ENCODE measurements at regions not wholly inside any gene's neighbourhood (a gene's known extent, or its start where the extent isn't known, plus 50 kb on each side); places are given as distances from the start of the nearest gene placed in this dataset.

DNA sequence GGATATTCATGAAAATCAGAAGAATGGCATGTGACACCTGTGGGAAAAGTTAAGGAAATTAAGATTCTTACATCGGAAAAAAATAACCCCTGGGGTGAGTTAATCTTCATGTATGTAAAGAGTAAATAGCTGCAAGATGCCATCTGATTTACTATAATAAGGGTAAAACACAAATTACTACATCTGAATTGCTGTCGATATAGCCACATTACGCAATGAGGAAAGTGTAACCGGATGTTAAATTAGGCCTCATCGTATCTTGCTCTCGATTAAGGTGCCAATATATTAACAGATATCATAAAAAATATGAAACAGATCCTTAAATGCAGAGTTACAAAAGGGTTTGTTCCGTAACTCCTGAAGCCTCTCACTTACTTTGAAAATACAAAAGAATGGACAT lies 87.4 kb upstream of the ID4 start:
- DNase-seq (ENCODE audit: low read depth in 1 of 2, low spot score in 1 of 2), result no peak
- in situ Hi-C loops (cut with HindIII; ENCODE audit: low pct_unique_long_range_greater_than_20kb, low sequenced_read_pairs), result no loop called here
- TF ChIP-seq JUND (IDR thresholded peaks at IDR 0.05; ENCODE audit: low read depth), result no peak

DNA sequence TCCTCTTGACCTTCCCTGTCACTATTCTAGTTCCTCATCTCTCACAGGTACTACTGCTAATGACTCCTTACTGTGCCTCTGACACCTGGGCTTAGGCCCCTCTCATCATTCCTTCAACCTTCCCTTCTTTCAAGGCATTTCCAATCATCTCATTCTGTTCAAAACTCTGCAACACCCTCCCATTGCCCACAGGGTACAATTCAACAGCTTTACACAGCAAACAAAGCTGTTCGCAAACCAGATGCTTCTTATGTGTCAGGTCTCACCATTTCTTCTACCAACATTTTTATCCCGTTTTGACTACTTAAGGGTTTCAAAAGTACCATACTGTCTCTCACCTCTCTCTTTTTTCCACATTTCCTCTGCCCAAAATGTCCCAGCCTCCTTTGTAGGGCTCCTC lies 84.4 kb upstream of the ID4 start:
- DNase-seq (ENCODE audit: low read depth in 1 of 2, low spot score in 1 of 2), result no peak
- no peak for TF ChIP-seq JUND (IDR thresholded peaks at IDR 0.05; ENCODE audit: low read depth)
- in situ Hi-C loops (cut with HindIII; ENCODE audit: low pct_unique_long_range_greater_than_20kb, low sequenced_read_pairs), result no loop called here

DNA sequence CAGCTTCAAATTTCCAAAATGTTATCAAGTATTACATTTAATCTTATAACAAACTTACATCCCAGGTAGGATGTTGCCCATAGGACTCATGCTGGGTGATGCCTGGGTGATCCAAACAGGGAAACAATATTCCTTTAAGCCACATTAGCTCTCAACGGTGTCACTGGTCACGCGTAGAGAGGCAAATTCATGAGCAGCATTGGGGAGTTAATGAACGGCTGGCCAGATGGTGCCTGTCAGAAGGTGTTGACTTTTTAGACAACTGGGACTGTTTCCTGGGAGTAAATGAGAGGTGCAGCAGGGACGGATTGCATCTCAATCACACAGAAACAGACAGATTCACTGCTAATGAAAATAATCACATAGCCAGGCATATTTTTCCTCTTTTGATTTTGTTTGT lies 83.3 kb upstream of the ID4 start:
- no peak for TF ChIP-seq JUND (IDR thresholded peaks at IDR 0.05; ENCODE audit: low read depth)
- DNase-seq (ENCODE audit: low read depth in 1 of 2, low spot score in 1 of 2), result no peak
- in situ Hi-C loops (cut with HindIII; ENCODE audit: low pct_unique_long_range_greater_than_20kb, low sequenced_read_pairs), result no loop called here

DNA sequence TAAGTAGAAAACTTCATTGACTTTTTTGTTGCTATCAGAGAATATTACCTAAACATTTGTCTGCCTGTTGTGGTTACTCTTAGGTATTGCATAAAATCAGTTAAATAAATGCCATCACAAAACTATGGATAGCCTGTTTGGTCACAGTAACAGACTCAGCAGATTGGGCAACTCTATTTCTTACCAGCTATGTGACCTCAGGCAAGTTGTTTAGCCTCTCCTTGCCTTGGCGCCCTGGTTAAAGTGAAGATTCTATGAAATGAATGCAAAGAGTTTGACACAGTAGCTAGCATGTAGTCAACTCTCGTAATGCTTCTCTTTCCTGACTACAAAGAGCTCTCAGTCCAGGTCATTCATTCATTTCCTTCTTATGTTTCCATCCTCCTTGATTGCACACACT lies 82.5 kb upstream of the ID4 start:
- DNase-seq (ENCODE audit: low read depth in 1 of 2, low spot score in 1 of 2), result no peak
- no peak for TF ChIP-seq JUND (IDR thresholded peaks at IDR 0.05; ENCODE audit: low read depth)
- in situ Hi-C loops (cut with HindIII; ENCODE audit: low pct_unique_long_range_greater_than_20kb, low sequenced_read_pairs), result no loop called here

DNA sequence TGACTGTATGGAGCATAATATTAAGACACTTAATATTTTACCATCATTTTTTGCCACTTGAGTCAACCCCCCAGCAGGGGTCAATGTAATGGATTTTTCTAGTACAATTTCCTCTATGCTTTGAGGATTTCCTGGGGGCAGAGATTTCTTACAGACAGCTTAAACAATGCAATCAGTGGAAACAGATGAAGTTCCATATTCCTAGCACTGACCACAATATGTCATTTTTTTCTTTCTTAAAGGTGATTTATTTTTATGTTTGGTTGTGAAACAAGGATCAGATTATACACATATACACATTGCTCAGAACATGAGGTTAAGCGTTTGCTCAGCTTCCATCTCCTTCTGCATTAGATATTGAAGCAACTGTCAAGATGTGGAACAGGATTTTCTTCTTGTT lies 82.0 kb upstream of the ID4 start:
- in situ Hi-C loops (cut with HindIII; ENCODE audit: low pct_unique_long_range_greater_than_20kb, low sequenced_read_pairs), result no loop called here
- TF ChIP-seq JUND (IDR thresholded peaks at IDR 0.05; ENCODE audit: low read depth), result no peak
- no peak for DNase-seq (ENCODE audit: low read depth in 1 of 2, low spot score in 1 of 2)

DNA sequence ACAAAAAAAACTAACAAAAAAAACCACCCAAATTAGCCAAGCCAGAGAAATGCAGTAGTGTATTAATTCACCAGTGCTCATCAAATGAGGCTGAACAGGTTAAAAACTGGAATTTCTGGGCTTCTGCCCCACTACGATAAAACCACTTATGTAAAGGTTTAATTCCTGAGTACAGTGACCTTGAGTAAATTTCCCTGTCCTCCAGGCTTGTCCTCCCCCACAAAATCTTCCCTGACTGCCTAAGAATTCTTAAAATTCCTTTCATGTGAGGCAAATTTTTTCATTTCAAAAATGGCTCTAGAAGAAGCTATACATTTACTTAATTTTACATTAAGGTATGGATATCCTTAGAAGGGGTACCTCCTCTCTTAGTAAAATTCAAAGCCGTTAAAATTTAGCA lies 80.1 kb upstream of the ID4 start:
- in situ Hi-C loops (cut with HindIII; ENCODE audit: low pct_unique_long_range_greater_than_20kb, low sequenced_read_pairs), result no loop called here
- peak in 1 of 2 experiments; percentile 59 for DNase-seq (ENCODE audit: low read depth in 1 of 2, low spot score in 1 of 2)
- no peak for TF ChIP-seq JUND (IDR thresholded peaks at IDR 0.05; ENCODE audit: low read depth)

DNA sequence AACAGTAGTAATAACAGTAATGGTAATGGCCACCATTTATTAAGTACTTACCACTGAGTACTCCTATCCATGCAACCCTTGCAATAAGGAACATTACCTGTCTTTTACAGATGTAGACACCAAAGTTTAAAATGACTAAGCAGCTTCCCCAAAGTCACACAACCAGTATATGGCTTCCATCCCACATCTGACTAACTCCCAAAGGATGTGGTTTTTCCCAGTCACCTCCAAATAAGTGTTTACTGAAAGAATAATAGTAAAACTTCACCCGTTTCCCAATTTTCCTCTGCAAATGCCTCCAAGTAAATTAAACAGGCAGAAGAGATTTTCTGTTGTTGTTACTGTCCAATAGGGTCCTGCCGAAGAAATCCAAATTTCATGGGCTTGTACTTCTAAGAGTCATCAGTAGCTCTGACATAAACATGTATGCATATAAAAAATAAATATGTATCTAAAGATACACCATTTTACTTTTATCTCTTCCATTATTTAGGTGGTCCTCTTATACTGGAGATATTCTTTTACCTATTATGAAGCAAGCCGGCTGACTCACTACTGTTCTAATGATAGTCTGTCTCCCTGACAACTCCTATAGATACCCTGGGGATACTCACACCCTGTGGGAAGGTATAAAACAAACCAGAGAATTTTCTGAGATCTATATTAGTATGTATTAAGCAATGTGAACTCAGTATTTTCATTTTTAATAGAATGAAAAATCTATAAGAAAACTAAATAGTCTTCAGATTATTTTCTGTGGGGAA lies 77.9 kb upstream of the ID4 start:
- no peak for TF ChIP-seq JUND (IDR thresholded peaks at IDR 0.05; ENCODE audit: low read depth)
- DNase-seq (ENCODE audit: low read depth in 1 of 2, low spot score in 1 of 2), result no peak
- in situ Hi-C loops (cut with HindIII; ENCODE audit: low pct_unique_long_range_greater_than_20kb, low sequenced_read_pairs), result no loop called here

DNA sequence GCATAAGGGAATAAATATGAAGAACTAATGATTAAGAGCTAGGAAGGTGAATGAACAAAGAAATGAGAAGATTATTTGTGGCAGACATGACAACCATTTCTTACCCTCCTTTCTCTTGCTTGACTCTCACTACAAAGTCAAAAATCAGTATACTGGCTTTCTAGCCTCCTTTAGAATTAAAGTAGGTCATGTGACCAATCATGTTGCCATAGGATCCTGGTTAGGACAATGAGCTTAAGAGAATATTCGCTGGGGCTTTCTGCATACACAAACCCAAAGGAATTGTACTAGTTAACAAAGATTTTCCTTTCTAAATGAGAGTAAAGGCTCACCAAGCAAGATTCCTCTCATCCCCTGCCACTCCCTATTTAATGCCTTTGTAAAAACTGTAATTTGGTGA lies 76.0 kb upstream of the ID4 start:
- DNase-seq (ENCODE audit: low read depth in 1 of 2, low spot score in 1 of 2), result no peak
- in situ Hi-C loops (cut with HindIII; ENCODE audit: low pct_unique_long_range_greater_than_20kb, low sequenced_read_pairs), result no loop called here
- TF ChIP-seq JUND (IDR thresholded peaks at IDR 0.05; ENCODE audit: low read depth), result no peak

DNA sequence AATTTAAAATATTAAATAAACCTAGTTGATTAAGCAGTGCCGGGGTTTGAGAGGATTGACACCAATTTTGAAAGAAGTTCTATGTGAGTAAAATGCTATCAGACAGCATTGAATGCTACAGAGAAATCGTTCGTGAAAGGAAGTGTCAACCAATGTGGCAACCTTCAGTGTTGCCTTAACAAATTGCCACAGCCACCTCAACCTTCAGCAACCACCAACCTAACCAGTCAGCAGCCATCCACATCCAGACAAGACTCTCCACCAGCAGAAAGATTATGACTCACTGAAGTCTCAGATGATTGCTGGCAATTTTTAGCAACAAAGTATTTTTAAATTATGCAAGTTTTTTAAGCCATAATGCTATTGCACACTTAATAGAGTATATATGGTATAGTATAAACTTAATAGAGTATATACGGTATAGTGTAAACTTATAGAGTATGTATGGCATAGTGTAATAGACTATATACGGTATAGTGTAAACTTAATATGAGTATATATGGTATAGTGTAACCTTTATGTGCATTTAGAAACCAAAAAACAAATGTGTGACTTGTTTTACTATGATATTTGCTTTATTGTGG lies 65.3 kb upstream of the ID4 start:
- no peak for TF ChIP-seq JUND (IDR thresholded peaks at IDR 0.05; ENCODE audit: low read depth)
- DNase-seq (ENCODE audit: low read depth in 1 of 2, low spot score in 1 of 2), result no peak
- in situ Hi-C loops (cut with HindIII; ENCODE audit: low pct_unique_long_range_greater_than_20kb, low sequenced_read_pairs), result no loop called here

DNA sequence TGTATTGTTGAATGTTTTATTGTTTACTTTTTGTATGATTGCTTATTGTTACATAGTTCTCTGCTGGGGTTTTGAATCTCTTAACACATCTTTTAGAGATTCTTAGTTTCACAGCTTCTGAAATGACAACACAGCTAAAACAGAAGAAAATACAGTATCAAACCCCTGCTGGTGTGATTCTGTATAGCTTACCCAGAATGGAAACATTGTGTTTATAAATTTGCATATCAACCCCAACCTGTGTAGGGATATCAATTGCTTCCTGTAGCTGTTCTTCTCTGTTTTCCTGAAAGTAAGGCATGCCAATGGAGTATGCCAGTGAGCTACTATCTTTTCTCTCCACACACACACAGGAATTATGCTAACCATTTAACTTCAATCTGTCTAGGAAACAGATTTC lies 64.3 kb upstream of the ID4 start:
- no peak for DNase-seq (ENCODE audit: low read depth in 1 of 2, low spot score in 1 of 2)
- no peak for TF ChIP-seq JUND (IDR thresholded peaks at IDR 0.05; ENCODE audit: low read depth)
- in situ Hi-C loops (cut with HindIII; ENCODE audit: low pct_unique_long_range_greater_than_20kb, low sequenced_read_pairs), result no loop called here

DNA sequence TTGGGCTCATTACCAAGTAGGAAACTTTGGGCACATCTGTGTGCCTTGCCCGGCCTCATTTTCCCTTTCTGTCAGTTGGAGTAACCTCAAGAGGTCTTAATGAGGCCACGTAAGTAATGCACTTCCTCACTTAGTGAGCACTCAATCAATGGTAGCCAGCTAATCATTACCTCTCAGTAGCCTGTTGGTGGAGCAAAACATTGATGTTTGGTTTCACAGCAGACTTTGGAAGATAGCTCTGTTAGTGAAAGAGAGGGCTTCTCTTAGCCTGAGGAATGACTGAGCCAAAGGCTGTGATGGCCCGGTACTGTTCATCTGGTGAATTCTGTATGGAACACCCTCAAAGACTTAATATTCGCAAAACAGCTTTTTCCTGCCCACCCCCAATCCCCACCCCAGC lies 55.9 kb upstream of the ID4 start:
- in situ Hi-C loops (cut with HindIII; ENCODE audit: low pct_unique_long_range_greater_than_20kb, low sequenced_read_pairs), result no loop called here
- no peak for DNase-seq (ENCODE audit: low read depth in 1 of 2, low spot score in 1 of 2)
- TF ChIP-seq JUND (IDR thresholded peaks at IDR 0.05; ENCODE audit: low read depth), result no peak

DNA sequence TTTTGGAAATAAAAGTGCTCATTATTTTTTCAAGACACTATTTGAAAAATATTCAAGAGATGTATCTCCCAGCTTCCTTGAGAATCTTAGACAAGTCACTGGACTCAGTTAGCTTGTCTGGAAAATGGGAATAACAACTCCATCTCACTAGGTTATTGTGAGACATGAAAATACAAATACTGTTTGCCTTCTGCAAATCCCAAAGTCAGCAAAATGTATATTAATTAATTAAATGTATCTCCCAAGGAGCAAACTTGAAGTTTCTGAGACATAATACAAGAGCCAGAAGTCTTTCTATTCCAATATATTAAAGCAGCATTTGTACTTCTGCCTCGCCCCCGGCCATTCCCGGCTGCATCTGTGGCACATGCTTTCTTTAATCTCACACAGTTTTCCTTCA lies 54.6 kb upstream of the ID4 start:
- in situ Hi-C loops (cut with HindIII; ENCODE audit: low pct_unique_long_range_greater_than_20kb, low sequenced_read_pairs), result no loop called here
- no peak for DNase-seq (ENCODE audit: low read depth in 1 of 2, low spot score in 1 of 2)
- no peak for TF ChIP-seq JUND (IDR thresholded peaks at IDR 0.05; ENCODE audit: low read depth)

Data from T47D (cell line).